GM12891 (cell line): ENCODE measurements at regions not wholly inside any gene's neighbourhood (a gene's known extent, or its start where the extent isn't known, plus 50 kb on each side); places are given as distances from the start of the nearest gene placed in this dataset.

Experiments used
- DNase-seq: peaks from one replicate; pipeline ENCODE4 v3.0.0; 2011; ENCODE audit warnings: low spot score; ENCODE audit not compliant: insufficient read length
- FAIRE-seq: peaks from 2 replicates; lab custom pipeline; 2011; peaks lifted over from hg19 to GRCh38; lab: Jason Lieb, UNC
- PAX5 ChIP-seq: IDR thresholded peaks from 2 replicates; pipeline ENCODE4 v1.6.1; 2011; ENCODE audit warnings: low read length, moderate library complexity, mild to moderate bottlenecking; ENCODE audit not compliant: insufficient read depth, severe bottlenecking
- POLR2A ChIP-seq: IDR thresholded peaks from 2 replicates; pipeline ENCODE4 v1.6.1; 2011; ENCODE audit warnings: low read depth, low read length, control low read depth
- POLR2AphosphoS5 ChIP-seq: IDR thresholded peaks from 2 replicates; pipeline ENCODE4 v1.6.1; 2011; ENCODE audit warnings: low read depth, low read length, control low read depth
- POU2F2 ChIP-seq: IDR thresholded peaks from 2 replicates; pipeline ENCODE4 v1.6.1; 2011; ENCODE audit warnings: low read depth, mild to moderate bottlenecking, control low read depth, low read length, moderate library complexity
- SPI1 ChIP-seq: IDR thresholded peaks from 2 replicates; pipeline ENCODE4 v1.6.1; 2011; ENCODE audit warnings: low read depth, low read length, control low read depth
- TAF1 ChIP-seq: IDR thresholded peaks from 2 replicates; pipeline ENCODE4 v1.6.1; 2011; ENCODE audit warnings: low read depth, low read length, control low read depth

DNA sequence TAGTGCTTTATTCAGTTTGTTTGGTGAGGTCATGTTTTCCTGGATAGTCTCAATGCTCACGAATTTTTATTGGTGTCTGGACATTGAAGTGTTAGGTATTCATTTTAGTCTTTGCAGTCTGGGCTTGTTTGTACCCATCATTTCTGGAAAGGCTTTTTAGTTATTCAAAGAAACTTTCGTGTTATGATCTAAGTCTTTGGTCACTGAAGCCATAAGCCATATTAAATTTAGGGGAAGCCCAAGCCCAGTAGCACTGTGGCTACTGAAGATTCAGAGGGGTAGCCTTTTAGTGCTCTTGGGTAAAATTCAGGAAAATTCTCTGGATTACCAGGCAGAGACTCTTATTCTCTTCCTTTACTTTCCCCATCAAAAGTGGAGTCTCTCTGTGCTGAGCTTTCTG lies 56.2 kb upstream of the PEX5L start:
- DNase-seq (no peak), FAIRE-seq (no peak)
- TF ChIP-seq PAX5: no peak
- no peak for TF ChIP-seq POLR2AphosphoS5
- no peak for TF ChIP-seq SPI1
- no peak for TF ChIP-seq TAF1
- TF ChIP-seq POU2F2: no peak
- TF ChIP-seq POLR2A: no peak

DNA sequence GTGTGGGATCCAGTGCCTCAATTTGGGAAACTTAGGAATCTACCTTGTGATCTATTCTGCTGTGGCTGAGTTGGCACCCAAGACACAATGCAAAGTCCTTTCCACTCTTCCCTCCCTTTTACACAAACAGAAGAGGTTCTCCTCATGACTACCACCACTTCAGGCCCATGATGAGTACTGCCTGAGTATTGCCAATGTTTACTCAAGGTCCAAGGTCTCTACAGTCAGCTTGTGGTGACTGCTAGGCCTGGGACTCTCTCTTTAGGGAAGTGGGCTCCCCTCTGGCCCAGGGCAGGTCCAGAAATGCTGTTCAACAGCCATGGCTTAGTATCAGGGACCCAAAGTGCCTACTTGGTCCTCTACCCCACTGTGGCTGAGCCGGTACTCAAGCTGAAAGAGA lies 56.8 kb upstream of the PEX5L start:
- DNase-seq (no peak), FAIRE-seq (no peak)
- TF ChIP-seq POLR2A (no peak), POU2F2 (no peak), TAF1 (no peak), POLR2AphosphoS5 (no peak), SPI1 (no peak), PAX5 (no peak)

DNA sequence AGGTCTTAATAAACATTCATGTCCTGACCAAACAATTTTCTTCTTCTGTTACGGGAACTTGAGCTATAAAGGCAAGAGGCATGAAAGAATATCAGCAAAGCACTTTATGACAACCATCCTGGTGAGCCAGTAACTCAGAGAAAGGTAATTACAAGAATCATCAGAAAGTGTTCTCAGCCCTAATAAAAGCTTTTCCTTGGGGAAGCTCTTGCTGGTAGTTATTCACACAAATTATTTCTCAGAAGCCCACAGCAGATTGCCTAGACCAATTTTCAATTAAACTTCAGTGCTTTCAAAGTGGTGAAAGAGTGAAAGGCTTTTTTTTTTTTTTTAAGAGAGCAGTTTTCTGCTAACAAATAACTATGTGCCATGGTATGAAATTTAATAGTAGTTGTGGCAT lies 60.9 kb upstream of the PEX5L start:
- TF ChIP-seq TAF1: no peak
- no peak for TF ChIP-seq SPI1
- TF ChIP-seq POU2F2: no peak
- TF ChIP-seq POLR2AphosphoS5: no peak
- no peak for TF ChIP-seq POLR2A
- TF ChIP-seq PAX5: no peak
- no peak for FAIRE-seq
- DNase-seq: no peak

DNA sequence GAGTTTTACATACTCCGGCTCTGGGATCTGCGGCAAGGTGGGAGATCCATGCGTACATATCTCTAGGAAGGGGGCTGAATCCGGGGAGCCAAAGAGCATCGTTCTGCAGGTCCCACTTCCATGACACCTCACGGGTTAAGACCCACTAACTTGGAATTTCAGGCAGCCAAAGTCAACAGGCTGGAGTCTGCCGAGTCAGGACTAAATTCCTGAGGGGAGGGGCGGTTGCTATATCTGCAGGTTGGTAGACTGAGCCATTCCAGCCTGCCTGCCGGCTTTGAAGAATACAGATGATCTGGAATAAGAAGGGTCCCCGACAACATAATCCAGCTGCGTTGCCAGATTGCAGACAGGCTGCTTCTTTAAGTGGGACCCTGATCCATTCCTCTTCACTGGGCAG lies 65.4 kb upstream of the PEX5L start:
- FAIRE-seq (no peak), DNase-seq (no peak)
- TF ChIP-seq POLR2A (no peak), SPI1 (no peak), PAX5 (no peak), POU2F2 (no peak), TAF1 (no peak), POLR2AphosphoS5 (no peak)

DNA sequence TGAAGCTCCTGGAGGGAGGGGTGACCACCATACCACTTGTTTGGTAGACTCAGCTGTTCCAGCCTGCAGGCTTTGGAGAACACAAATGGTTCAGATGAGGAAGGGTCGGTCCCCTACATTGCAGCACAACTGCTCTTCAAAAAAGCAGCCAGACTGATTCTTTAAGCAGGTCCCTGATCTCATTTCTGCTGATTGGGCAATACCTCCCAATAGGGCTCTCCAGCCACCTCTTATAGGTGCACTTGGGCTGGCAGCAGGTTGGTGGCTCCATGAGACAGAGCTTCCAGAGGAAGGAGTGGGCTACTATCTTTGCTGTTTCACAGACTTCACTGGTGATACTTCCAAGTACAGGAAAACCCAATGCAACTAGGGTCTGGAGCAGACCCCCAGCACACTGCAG lies 65.9 kb upstream of the PEX5L start:
- no peak for TF ChIP-seq POLR2A
- TF ChIP-seq POLR2AphosphoS5: no peak
- TF ChIP-seq SPI1: no peak
- TF ChIP-seq POU2F2: no peak
- TF ChIP-seq PAX5: no peak
- TF ChIP-seq TAF1: no peak
- FAIRE-seq (no peak), DNase-seq (no peak)

DNA sequence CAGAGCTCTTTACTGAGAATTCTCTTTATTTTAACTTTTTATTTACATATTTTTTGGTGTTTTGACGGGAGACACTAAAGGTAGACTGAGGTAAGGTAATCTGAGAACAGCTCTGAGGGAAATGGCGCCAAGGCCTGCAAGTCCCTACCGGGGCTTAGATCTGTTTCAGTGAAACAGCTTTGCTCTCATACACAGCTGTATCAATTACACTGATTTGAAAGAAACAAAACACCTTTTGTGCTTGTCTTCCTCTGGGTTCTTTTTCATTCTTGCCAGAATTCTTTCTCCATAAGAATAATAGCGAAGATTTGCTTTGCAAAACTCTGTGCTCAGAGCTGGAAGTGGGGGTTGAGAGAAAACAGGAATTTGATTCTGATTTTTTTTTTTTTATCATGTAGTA lies 79.5 kb upstream of the PEX5L start:
- FAIRE-seq (no peak), DNase-seq (no peak)
- TF ChIP-seq POU2F2 (no peak), POLR2AphosphoS5 (no peak), TAF1 (no peak), PAX5 (no peak), SPI1 (no peak), POLR2A (no peak)

DNA sequence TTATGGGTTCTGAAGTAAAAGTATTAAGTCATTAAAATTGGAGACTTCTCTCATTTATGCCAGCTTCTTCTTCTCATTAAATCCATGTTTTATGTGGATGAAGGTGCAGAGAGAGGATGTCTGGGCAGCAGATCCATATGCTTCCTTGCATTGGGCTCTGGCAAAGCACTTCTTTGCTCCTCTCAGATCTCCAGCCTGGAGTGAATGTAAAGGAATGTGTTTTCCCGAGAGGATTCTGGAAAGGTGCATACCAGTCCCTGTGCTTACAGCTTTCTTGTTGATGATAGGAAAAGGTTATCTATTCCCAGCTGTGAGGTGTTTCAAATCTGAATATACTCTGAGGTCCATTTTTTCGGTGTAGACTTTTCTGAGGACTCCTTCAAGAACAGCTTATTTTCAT lies 79.9 kb upstream of the PEX5L start:
- no peak for TF ChIP-seq TAF1
- TF ChIP-seq SPI1: no peak
- no peak for TF ChIP-seq POLR2A
- no peak for TF ChIP-seq POU2F2
- no peak for TF ChIP-seq PAX5
- no peak for TF ChIP-seq POLR2AphosphoS5
- no peak for DNase-seq
- no peak for FAIRE-seq

DNA sequence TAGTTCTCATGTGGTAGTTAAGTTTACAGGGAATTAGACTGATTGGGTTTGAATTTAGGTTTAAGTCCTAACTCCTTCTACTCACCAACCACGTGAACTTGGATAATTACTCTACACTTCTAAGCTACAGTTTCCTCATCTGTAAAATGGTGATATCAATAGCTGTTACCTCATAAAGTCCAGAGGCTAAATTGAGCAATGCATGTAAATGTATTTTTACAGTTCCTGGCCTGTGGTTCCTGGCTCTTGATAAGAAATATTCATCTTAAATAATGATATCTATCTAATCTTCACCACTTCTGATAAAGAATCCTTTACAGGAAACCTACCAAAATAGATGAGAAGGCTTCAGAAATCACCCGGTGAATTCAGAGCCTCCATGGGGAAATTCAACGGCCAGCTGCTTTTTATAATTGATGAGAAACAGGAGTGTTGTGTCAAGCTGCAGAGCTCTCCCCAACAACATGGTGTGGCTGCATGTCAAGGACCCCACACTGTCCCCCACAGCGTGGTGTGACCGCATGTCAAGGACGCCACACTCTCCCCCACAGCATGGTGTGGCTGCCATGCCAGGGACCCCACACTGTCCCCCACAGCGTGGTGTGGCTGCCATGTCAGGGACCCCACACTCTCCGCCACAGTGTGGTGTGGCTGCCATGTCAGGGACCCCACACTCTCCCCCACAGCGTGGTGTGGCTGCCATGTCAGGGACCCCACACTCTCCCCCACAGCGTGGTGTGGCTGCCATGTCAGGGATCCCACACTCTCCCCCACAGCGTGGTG lies 80.8 kb upstream of the PEX5L start:
- DNase-seq (no peak), FAIRE-seq (no peak)
- TF ChIP-seq PAX5 (no peak), SPI1 (no peak), TAF1 (no peak), POLR2A (no peak), POLR2AphosphoS5 (no peak), POU2F2 (no peak)

DNA sequence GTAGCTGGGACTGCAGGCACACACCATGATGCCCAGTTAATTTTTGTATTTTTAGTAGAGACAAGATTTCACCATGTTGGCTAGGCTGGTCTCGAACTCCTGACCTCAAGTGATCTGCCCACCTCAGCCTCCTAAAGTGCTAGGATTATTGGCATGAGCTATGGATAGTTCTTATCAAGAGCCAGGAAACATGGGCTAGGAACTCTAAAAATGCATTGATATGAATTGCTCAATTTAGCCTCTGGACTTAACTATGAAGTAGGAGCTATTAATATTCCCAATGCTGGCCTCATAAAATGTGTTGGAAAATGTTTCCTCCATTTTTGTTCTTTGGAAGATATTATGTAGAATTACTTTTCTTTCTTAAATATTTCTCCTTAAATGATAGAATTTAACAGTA lies 82.8 kb upstream of the PEX5L start:
- no peak for DNase-seq
- no peak for FAIRE-seq
- no peak for TF ChIP-seq POU2F2
- no peak for TF ChIP-seq PAX5
- TF ChIP-seq POLR2AphosphoS5: no peak
- TF ChIP-seq POLR2A: no peak
- TF ChIP-seq TAF1: no peak
- TF ChIP-seq SPI1: no peak

DNA sequence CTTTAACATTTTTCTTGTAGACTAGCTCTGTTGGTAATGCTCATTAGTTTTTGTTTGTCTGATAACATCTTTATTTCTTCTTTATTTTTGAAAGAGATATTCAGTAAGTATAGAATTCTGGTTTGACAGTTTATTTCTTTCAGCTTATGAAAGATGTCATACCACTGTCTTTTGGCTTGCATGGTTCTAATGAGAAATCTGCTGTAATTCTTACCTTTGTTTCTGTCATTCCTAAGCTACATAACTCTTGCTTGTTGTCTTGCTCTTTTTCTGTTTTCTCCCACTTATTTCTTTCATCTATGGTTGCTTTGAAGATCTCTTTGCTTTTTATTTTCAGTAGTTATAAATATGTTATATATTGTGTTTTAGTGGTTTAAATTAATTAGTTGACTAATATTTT lies 87.2 kb upstream of the PEX5L start:
- DNase-seq (no peak), FAIRE-seq (no peak)
- no peak for TF ChIP-seq POLR2AphosphoS5
- TF ChIP-seq PAX5: no peak
- no peak for TF ChIP-seq SPI1
- no peak for TF ChIP-seq POLR2A
